IPS-18a (cell line): ENCODE measurements at regions not wholly inside any gene's neighbourhood (a gene's known extent, or its start where the extent isn't known, plus 50 kb on each side); places are given as distances from the start of the nearest gene placed in this dataset.

Source experiments
- H3K27ac ChIP-seq: one replicate; pipeline ENCODE4 v1.5.1; 2013; ENCODE audit warnings: low read length
- H3K27me3 ChIP-seq: one replicate; pipeline ENCODE4 v1.6.1; 2013; ENCODE audit warnings: mild to moderate bottlenecking, low read length; ENCODE audit not compliant: control insufficient read depth, insufficient read depth
- H3K36me3 ChIP-seq: one replicate; pipeline ENCODE4 v1.6.1; 2013; ENCODE audit warnings: low read depth, low read length; ENCODE audit not compliant: control insufficient read depth
- H3K4me1 ChIP-seq: one replicate; pipeline ENCODE4 v1.6.1; 2013; ENCODE audit warnings: low read depth, low read length; ENCODE audit not compliant: control insufficient read depth
- H3K4me3 ChIP-seq: one replicate; pipeline ENCODE4 v1.5.1; 2013; ENCODE audit warnings: low read length
- H3K9ac ChIP-seq: one replicate; pipeline ENCODE4 v1.6.1; 2013; ENCODE audit warnings: mild to moderate bottlenecking, low read length, moderate library complexity
- H3K9me3 ChIP-seq: one replicate; pipeline ENCODE4 v1.6.1; 2013; ENCODE audit warnings: low read depth, low read length; ENCODE audit not compliant: control insufficient read depth

DNA sequence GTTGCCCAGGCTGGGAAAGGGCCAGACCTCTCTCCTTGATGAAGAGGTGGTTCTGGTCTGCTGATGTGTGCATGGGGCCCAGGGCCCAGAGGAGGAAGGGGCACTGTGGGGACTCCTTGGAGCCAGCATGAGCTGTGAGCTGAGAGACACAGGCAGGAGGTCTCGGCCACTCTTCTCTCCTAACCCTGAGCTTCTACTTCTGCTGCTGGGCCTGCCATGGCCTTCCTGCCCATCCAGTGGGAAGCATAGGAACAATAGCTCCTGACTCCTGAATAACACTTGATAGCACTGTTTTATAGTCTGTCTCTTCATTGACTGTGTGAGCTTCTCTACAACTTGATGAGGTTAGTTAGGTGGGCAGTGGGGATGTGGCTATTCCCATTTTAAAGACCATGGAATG is 181.1 kb downstream of the UTP18 start:
- Histone ChIP-seq H3K4me3 (no peak overlapping the region), H3K27me3 (no peaks in the 10 kb centered on the region), H3K9ac (no peak overlapping the region), H3K27ac (no peak overlapping the region), H3K36me3 (no peaks in the 10 kb centered on the region), H3K4me1 (no peaks in the 10 kb centered on the region), H3K9me3 (no peaks in the 10 kb centered on the region)

DNA sequence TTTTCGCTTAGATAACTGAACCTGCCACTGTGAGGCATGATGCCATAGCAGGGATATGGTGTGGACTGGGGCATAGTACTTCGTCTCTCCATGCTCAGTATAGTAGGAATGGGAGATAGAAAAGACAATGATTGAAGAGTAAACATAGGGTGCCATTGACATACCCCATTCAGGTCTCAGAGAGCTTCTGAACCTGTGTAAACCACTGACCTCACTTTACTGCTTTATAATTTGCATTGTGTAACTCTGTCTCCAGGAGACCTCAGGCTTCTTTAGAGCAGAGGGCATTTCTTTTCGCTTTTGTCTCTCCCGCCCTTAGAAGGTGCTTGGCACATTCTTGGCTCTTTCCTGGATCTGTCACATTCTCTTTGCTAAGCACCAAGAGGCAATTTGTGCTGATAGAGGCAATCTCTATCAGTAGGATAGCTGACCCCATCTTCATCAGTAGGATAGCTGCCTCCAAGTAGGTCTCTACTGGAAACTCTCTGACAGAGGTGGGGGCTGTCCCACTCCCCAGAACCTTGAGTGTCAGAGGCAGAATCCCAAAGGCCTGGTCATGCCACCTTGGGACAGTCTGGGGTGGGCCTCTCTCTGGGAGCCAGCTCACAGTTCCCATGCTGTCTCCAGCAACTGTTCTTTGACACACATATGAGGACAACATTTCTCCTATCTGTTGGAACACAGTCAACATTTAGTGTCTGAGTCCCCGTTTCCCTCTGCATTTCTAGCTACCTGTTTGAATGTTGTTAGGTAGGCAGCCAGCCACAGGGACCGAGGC is 181.9 kb downstream of the UTP18 start:
- no peaks in the 10 kb centered on the region for H3K36me3 ChIP-seq
- no peak overlapping the region for H3K4me3 ChIP-seq
- H3K9ac ChIP-seq = no peak overlapping the region
- H3K4me1 ChIP-seq = no peaks in the 10 kb centered on the region
- H3K27ac ChIP-seq = no peak overlapping the region
- no peaks in the 10 kb centered on the region for H3K9me3 ChIP-seq
- H3K27me3 ChIP-seq = no peaks in the 10 kb centered on the region

DNA sequence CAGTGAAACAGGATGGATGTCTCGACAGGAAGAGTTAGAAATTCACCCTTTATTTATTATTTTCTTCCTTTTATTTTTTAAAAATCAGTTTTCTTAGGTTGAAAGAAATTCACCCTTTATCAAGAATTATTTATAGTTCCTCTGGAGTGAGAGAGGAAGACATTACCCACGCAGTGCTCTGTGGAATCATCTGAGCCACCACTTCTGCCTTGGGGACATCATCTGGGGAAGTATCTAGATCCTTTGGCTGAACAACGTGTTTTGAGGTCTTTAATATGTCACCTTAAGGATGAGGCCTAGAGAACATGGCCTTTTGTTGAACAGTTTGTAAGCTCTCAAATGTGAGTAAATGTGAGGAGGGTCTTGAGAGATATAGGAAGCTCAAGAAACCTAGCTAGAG is 183.3 kb downstream of the UTP18 start:
- Histone ChIP-seq H3K4me3 (no peak overlapping the region), H3K27me3 (no peaks in the 10 kb centered on the region), H3K9me3 (no peaks in the 10 kb centered on the region), H3K9ac (no peak overlapping the region), H3K27ac (no peak overlapping the region), H3K36me3 (no peaks in the 10 kb centered on the region), H3K4me1 (no peaks in the 10 kb centered on the region)

DNA sequence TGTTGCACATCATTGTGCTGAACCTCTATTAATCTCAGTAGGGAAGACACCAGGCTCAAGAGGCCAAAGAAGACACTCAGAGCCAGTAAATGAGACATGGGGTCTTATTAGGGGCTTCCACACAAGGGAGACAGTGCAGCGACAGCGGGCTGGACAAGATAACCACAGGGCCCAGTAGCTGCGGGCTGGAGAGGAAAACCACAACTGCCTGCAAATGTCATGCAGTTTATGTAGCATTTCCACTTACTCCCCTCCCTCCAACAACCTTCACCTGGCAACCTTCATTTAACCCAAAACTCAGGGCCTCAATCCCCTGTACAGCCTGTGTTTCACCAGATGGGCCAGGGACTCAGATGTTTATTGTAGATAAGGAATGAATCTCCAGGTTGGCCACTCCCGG is 185.6 kb downstream of the UTP18 start:
- no peak overlapping the region for H3K9ac ChIP-seq
- H3K27ac ChIP-seq = no peak overlapping the region
- H3K4me1 ChIP-seq = no peaks in the 10 kb centered on the region
- no peaks in the 10 kb centered on the region for H3K27me3 ChIP-seq
- H3K36me3 ChIP-seq = no peaks in the 10 kb centered on the region
- H3K4me3 ChIP-seq = no peak overlapping the region
- H3K9me3 ChIP-seq = no peaks in the 10 kb centered on the region

DNA sequence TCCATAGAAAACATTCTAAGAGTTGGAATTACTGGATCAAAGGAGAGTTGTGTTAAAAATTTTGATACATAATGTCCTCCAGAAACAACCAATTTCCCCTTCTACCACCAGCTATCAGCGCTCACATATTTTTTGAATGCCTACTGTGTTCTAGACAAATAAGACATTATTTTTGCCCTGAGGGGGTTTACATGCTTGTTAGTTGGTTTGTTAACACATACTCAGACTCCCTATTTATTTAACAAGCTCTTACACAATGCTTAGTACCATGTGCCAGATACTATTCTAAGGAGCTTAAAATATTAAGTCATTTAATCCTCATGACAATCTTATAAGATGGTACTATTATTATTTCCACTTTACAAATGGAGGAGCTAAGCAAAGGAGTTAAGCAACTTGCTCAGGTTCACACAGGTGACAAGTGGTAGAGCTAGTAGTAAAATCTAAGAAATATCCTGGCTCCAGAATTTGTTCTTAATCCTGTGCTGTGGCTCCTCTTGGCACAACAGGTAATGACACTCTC is 194.2 kb downstream of the UTP18 start:
- Histone ChIP-seq H3K27ac (no peak overlapping the region), H3K36me3 (no peaks in the 10 kb centered on the region), H3K9me3 (no peaks in the 10 kb centered on the region), H3K27me3 (no peaks in the 10 kb centered on the region), H3K9ac (no peak overlapping the region), H3K4me1 (no peaks in the 10 kb centered on the region), H3K4me3 (no peak overlapping the region)

DNA sequence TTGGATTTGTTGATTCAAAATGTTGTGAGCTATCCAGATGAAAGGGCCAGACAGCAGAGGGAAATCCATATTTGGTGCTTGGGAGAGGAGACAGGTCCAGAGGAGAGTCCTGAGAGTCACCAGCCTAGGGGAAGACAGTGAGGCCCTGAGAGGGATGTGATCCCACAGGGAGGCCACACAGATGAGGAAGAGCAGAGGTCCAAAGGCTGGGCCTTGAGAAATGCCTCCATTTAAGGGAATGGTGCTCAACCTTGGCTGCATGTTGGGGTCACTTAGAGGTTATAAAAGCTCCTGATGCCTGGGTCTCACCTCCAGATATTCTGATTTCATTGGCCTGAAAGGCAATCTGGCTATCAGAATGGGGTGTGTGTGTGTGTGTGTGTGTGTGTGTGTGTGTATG is 194.9 kb downstream of the UTP18 start:
- Histone ChIP-seq H3K36me3 (no peaks in the 10 kb centered on the region), H3K27me3 (no peaks in the 10 kb centered on the region), H3K27ac (no peak overlapping the region), H3K9ac (no peak overlapping the region), H3K4me3 (no peak overlapping the region), H3K9me3 (no peaks in the 10 kb centered on the region), H3K4me1 (no peaks in the 10 kb centered on the region)

DNA sequence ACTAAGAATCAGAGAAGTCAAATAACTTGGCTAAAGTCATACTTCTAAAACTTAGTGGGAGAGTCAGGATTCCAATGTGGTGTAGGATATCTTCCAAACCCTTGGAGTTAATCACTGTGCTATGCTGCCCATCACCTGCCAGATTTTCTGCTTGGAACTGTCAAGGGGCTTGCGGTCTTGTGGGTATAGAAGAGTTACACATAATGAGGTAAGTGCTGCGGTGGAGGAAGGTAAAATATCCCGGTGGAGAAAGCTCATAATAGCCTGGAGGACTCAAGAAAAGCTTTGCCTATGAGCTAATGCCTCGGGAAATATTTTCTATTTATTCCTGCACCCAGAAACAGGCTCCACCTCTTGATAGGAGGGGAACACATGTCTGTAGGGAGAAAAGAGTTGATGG is 195.6 kb downstream of the UTP18 start:
- Histone ChIP-seq H3K27me3 (no peaks in the 10 kb centered on the region), H3K9ac (no peak overlapping the region), H3K36me3 (no peaks in the 10 kb centered on the region), H3K9me3 (no peaks in the 10 kb centered on the region), H3K4me3 (no peak overlapping the region), H3K4me1 (no peaks in the 10 kb centered on the region), H3K27ac (no peak overlapping the region)

DNA sequence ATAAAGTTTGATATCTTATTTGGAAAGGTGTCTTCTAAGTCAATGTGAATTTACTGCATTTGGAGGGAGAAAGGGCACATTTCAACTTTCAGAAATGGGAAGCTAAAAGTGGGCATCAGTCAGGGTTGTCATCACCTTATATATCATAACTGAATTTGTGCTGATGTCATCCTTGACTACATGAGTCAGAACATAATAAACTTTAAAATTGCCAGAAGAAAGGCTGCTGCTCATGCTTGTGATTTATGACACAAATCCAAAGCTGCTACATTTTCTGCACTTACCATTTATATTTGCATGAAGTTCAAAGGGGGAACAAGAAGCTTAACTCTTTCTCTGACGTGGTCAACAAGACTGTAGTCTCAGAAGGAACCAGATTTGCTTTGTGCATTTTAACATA is 196.6 kb downstream of the UTP18 start:
- Histone ChIP-seq H3K9ac (no peak overlapping the region), H3K27ac (no peak overlapping the region), H3K36me3 (no peaks in the 10 kb centered on the region), H3K27me3 (no peaks in the 10 kb centered on the region), H3K4me3 (no peak overlapping the region), H3K4me1 (no peaks in the 10 kb centered on the region), H3K9me3 (no peaks in the 10 kb centered on the region)

DNA sequence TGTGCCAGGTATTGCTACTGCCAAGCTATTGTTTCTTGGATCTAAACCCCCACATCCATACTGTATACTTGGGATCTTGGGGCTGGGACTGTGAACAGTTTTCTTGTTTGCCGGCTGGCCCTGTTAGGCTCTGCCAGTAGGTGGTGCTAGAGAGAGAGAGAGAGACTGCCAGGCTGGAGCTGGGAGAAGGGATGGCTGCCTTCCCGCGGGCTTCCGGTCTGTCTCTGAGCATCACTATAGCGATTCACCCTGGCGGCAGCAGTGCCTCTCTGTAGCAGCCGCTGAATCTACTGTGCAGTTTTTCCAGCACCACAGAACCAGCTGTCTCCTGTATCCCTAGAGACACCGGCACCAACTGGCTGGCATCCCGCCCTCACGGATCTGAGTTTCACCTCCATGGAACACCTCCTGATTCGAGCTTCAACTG is 201.2 kb downstream of the UTP18 start:
- Histone ChIP-seq H3K27ac (no peak overlapping the region), H3K9ac (no peak overlapping the region), H3K9me3 (no peaks in the 10 kb centered on the region), H3K27me3 (no peaks in the 10 kb centered on the region), H3K36me3 (no peaks in the 10 kb centered on the region), H3K4me3 (no peak overlapping the region), H3K4me1 (no peaks in the 10 kb centered on the region)

DNA sequence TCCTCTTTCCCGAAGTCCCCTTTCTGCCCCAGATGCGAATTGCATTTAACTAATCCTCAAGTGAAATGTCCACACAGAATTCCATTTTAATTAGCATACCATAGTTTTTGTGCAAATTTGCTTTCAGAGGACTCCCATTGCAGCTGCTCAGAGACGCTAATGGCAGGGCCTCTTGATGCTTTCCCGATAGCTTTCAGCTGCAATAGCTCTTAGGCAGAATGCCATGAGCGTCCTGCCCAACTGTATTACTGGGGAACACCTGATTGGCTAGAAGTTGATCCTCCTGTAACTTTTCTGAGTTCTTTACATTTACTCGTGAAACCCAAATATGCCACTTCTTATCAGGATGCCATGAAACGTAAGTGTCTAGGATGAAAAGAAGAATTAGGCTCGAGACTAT is 203.0 kb downstream of the UTP18 start:
- Histone ChIP-seq H3K27ac (no peak overlapping the region), H3K4me3 (no peak overlapping the region), H3K9me3 (no peaks in the 10 kb centered on the region), H3K36me3 (no peaks in the 10 kb centered on the region), H3K27me3 (no peaks in the 10 kb centered on the region), H3K9ac (no peak overlapping the region), H3K4me1 (no peaks in the 10 kb centered on the region)

DNA sequence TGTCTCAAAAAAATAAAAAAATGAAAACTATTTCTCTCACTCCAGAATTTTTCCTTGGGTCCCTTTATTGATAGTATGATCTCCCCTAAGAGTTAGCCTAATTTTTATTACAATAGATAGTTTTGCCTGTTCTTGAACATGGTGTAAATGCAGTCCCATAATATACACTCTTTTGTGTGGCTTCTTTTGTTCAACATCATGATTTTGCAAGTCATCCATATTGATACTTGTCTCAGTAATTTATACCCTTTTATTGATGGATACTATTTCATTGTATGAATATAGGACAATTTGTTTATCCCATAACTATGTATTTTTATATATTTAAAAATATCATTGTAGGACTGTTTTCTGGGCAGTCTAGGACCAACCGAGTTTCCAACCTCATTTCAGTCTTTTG is 207.0 kb downstream of the UTP18 start:
- no peak overlapping the region for H3K9ac ChIP-seq
- H3K9me3 ChIP-seq = no peaks in the 10 kb centered on the region
- H3K36me3 ChIP-seq = no peaks in the 10 kb centered on the region
- H3K27ac ChIP-seq = no peak overlapping the region
- no peaks in the 10 kb centered on the region for H3K27me3 ChIP-seq
- no peaks in the 10 kb centered on the region for H3K4me1 ChIP-seq
- no peak overlapping the region for H3K4me3 ChIP-seq

DNA sequence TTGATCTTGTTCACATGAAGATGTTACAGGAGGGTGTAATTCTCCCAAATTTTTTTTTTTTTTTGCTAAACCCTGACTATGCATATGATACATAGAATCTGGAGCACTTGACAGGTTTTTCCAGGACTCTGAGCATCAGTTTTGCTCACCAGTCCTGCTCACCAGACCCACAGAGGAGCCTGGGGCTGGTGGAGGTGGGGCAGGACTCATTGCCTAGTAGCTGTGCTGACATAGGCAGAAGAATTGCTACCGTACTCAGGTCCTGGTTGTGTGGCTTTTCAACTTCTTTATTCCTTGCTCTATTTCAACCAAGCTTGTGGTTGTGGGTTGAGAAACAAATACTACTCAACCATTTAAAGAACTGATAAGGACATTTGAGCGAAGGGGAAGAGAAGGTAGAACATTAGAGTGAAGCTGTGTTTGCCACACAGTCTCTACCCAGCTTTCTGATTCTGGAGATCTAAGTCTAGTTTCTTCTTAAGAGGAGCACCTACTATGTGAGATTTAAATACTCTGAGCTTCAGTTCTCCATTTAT is 212.4 kb downstream of the UTP18 start:
- no peak overlapping the region for H3K27ac ChIP-seq
- H3K9ac ChIP-seq = no peak overlapping the region
- H3K4me3 ChIP-seq = no peak overlapping the region
- no peaks in the 10 kb centered on the region for H3K36me3 ChIP-seq
- no peaks in the 10 kb centered on the region for H3K27me3 ChIP-seq
- H3K9me3 ChIP-seq = no peaks in the 10 kb centered on the region
- peaks cover 6% of the 10 kb centered on the region for H3K4me1 ChIP-seq
